ENCODE measurements at regions not wholly inside any gene's neighbourhood (a gene's known extent, or its start where the extent isn't known, plus 50 kb on each side); places are given as distances from the start of the nearest gene placed in this dataset.

- no peak overlapping the region for H3K4me3 Mint-ChIP-seq (ENCODE audit: unreplicated experiment)
- DNase-seq (ENCODE audit: low spot score) = no peak
- no peaks in the 10 kb centered on the region for H3K9me3 Mint-ChIP-seq (ENCODE audit: unreplicated experiment)
Observed at GRCh38 chr10:107561136-107561650, 396.7 kb upstream of the SORCS1 start.

DNA sequence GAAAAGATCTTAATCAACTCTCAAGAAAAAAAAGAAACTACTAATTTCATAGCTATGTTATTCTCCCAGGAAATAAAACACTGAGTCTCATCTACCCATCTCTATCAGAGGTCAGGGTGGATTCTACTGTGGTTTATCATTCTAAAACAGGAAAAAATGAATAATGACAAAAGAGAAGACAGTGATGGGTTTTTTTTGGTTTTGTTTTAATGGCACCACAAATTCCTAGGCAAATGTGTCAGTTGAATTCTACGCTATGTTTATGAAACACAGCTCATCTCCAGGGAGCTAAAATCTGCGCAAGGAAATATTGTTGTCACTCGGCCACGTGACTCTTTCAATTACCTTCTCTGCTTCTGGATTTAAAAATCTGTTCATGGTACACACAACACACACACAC lies 393.4 kb upstream of the SORCS1 start:
- no peaks in the 10 kb centered on the region for H3K4me1 Mint-ChIP-seq (ENCODE audit: unreplicated experiment)
- TF ChIP-seq, protein P1, sequence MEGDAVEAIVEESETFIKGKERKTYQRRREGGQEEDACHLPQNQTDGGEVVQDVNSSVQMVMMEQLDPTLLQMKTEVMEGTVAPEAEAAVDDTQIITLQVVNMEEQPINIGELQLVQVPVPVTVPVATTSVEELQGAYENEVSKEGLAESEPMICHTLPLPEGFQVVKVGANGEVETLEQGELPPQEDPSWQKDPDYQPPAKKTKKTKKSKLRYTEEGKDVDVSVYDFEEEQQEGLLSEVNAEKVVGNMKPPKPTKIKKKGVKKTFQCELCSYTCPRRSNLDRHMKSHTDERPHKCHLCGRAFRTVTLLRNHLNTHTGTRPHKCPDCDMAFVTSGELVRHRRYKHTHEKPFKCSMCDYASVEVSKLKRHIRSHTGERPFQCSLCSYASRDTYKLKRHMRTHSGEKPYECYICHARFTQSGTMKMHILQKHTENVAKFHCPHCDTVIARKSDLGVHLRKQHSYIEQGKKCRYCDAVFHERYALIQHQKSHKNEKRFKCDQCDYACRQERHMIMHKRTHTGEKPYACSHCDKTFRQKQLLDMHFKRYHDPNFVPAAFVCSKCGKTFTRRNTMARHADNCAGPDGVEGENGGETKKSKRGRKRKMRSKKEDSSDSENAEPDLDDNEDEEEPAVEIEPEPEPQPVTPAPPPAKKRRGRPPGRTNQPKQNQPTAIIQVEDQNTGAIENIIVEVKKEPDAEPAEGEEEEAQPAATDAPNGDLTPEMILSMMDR (IDR thresholded peaks at IDR 0.05; ENCODE audit: unreplicated experiment) = no peak

More at GRCh38 chr10:107561136-107561650, 396.7 kb upstream of the SORCS1 start:
- Mint-ChIP-seq H3K36me3 (ENCODE audit: low read depth, unreplicated experiment) (no peaks in the 10 kb centered on the region), H3K27me3 (ENCODE audit: unreplicated experiment) (no peaks in the 10 kb centered on the region), H3K27ac (ENCODE audit: unreplicated experiment) (no peak overlapping the region), H3K4me1 (ENCODE audit: unreplicated experiment) (no peaks in the 10 kb centered on the region)
- TF ChIP-seq, protein P1 (IDR thresholded peaks at IDR 0.05; ENCODE audit: unreplicated experiment) = no peak

DNA sequence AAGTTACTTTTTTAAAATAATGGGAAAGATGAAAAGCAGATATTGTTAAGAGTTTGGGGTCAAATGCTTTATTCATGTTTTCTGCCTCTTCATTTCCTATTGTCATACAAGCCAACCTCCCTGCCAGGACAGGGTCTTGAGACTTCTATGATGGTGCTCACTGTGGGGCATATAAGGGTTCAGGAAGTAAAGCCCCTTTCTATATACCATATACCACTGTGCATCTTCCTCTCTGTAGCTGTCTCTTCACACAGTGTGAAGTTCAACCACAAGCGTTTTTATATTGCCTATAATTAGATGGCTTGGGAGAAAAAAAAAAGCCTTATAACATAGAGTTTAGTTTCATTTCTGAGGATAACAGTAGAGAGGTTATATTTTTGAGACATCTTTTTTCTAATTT lies 389.8 kb upstream of the SORCS1 start:
- Mint-ChIP-seq H3K4me3 (ENCODE audit: unreplicated experiment) (no peak overlapping the region), H3K27ac (ENCODE audit: unreplicated experiment) (no peak overlapping the region), H3K4me1 (ENCODE audit: unreplicated experiment) (no peaks in the 10 kb centered on the region), H3K27me3 (ENCODE audit: unreplicated experiment) (no peaks in the 10 kb centered on the region), H3K9me3 (ENCODE audit: unreplicated experiment) (no peaks in the 10 kb centered on the region), H3K36me3 (ENCODE audit: low read depth, unreplicated experiment) (no peaks in the 10 kb centered on the region)
- DNase-seq (ENCODE audit: low spot score) = no peak
- TF ChIP-seq, protein P1 (IDR thresholded peaks at IDR 0.05; ENCODE audit: unreplicated experiment) = no peak

More for the DNA sequence above, 393.4 kb upstream of the SORCS1 start:
- Mint-ChIP-seq H3K9me3 (ENCODE audit: unreplicated experiment) (no peaks in the 10 kb centered on the region), H3K4me3 (ENCODE audit: unreplicated experiment) (no peak overlapping the region), H3K27me3 (ENCODE audit: unreplicated experiment) (no peaks in the 10 kb centered on the region), H3K36me3 (ENCODE audit: low read depth, unreplicated experiment) (no peaks in the 10 kb centered on the region), H3K27ac (ENCODE audit: unreplicated experiment) (no peak overlapping the region)
- DNase-seq (ENCODE audit: low spot score) = no peak

- Mint-ChIP-seq H3K27ac (ENCODE audit: unreplicated experiment) (no peak overlapping the region), H3K27me3 (ENCODE audit: unreplicated experiment) (no peaks in the 10 kb centered on the region), H3K4me3 (ENCODE audit: unreplicated experiment) (no peak overlapping the region), H3K36me3 (ENCODE audit: low read depth, unreplicated experiment) (no peaks in the 10 kb centered on the region), H3K4me1 (ENCODE audit: unreplicated experiment) (no peaks in the 10 kb centered on the region), H3K9me3 (ENCODE audit: unreplicated experiment) (no peaks in the 10 kb centered on the region)
- no peak for DNase-seq (ENCODE audit: low spot score)
- TF ChIP-seq, protein P1 (IDR thresholded peaks at IDR 0.05; ENCODE audit: unreplicated experiment) = no peak
Observed at GRCh38 chr10:107553470-107553869, 389.0 kb upstream of the SORCS1 start.

DNA sequence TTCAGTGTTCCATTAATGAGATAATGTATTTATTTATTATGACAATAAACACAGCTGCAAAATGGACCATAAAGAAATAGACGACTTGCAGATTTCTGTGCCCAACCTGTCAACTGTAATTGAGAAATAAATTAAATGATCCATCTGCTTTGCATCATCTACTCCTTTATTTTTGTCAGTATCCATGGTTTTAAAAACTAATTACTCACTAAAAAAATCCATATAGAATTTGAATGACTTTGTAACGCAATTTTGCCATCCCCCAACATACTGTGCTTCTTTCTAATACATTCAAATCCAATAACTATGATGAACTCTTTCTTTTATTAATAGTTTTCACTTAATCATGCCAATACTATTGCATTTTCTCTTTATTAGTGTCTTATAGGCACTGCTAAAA lies 388.5 kb upstream of the SORCS1 start:
- H3K36me3 Mint-ChIP-seq (ENCODE audit: low read depth, unreplicated experiment) = no peaks in the 10 kb centered on the region
- DNase-seq (ENCODE audit: low spot score) = no peak
- H3K27me3 Mint-ChIP-seq (ENCODE audit: unreplicated experiment) = no peaks in the 10 kb centered on the region
- TF ChIP-seq, protein P1 (IDR thresholded peaks at IDR 0.05; ENCODE audit: unreplicated experiment) = no peak
- no peaks in the 10 kb centered on the region for H3K4me1 Mint-ChIP-seq (ENCODE audit: unreplicated experiment)
- H3K9me3 Mint-ChIP-seq (ENCODE audit: unreplicated experiment) = no peaks in the 10 kb centered on the region
- H3K27ac Mint-ChIP-seq (ENCODE audit: unreplicated experiment) = no peak overlapping the region
- H3K4me3 Mint-ChIP-seq (ENCODE audit: unreplicated experiment) = no peak overlapping the region

All from endothelial cell (in vitro differentiated cells).